OCI-LY3 (cell line): ENCODE measurements at regions not wholly inside any gene's neighbourhood (a gene's known extent, or its start where the extent isn't known, plus 50 kb on each side); places are given as distances from the start of the nearest gene placed in this dataset.

ENCODE experiments used
- EZH2phosphoT487 ChIP-seq: fragments of 200-600 bp; shearing (Covaris generic); IDR thresholded peaks from 2 replicates; pipeline ENCODE4 v1.6.1; 2018; ENCODE audit warnings: antibody characterized with exemption, mixed run types, low read depth
- TF ChIP-seq, protein P1 (sequence below): fragments of 200-600, 300-600 bp; sonication (generic); IDR thresholded peaks from 2 replicates; pipeline ENCODE4 v1.5.1; 2014; ENCODE audit warnings: antibody characterized with exemption, low read length, low read depth

GRCh38 chr6:40640599-40641227, 53.5 kb upstream of the LRFN2 start:
- TF ChIP-seq, protein P1, sequence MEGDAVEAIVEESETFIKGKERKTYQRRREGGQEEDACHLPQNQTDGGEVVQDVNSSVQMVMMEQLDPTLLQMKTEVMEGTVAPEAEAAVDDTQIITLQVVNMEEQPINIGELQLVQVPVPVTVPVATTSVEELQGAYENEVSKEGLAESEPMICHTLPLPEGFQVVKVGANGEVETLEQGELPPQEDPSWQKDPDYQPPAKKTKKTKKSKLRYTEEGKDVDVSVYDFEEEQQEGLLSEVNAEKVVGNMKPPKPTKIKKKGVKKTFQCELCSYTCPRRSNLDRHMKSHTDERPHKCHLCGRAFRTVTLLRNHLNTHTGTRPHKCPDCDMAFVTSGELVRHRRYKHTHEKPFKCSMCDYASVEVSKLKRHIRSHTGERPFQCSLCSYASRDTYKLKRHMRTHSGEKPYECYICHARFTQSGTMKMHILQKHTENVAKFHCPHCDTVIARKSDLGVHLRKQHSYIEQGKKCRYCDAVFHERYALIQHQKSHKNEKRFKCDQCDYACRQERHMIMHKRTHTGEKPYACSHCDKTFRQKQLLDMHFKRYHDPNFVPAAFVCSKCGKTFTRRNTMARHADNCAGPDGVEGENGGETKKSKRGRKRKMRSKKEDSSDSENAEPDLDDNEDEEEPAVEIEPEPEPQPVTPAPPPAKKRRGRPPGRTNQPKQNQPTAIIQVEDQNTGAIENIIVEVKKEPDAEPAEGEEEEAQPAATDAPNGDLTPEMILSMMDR = no peak
- TF ChIP-seq EZH2phosphoT487 = no peak
